GM23338 (cell line): ENCODE measurements at regions not wholly inside any gene's neighbourhood (a gene's known extent, or its start where the extent isn't known, plus 50 kb on each side); places are given as distances from the start of the nearest gene placed in this dataset.

Experiments used
- ATAC-seq: fragments of 200-7000 bp; cut with Tn5 transposase; 3 replicates; pipeline ENCODE4 v1.9.1; 2020
- DNase-seq: peaks from one replicate; pipeline ENCODE4 v3.0.0-alpha.2; 2015; ENCODE audit warnings: low spot score
- H2AFZ ChIP-seq: fragments of 200-600 bp; sonication (generic); 2 replicates; pipeline ENCODE4 v1.8.0; 2016; ENCODE audit warnings: antibody characterized with exemption, mild to moderate bottlenecking, moderate library complexity
- H3F3A ChIP-seq: fragments of 200-600 bp; sonication (generic); replicated peaks from 2 replicates; pipeline ENCODE4 v1.8.0; 2017; ENCODE audit warnings: antibody characterized with exemption, mixed run types, low read depth
- H3K27ac ChIP-seq: fragments of 200-600 bp; sonication (generic); 2 replicates; pipeline ENCODE4 v1.6.1; 2016; ENCODE audit warnings: low read depth
- H3K27me3 ChIP-seq: fragments of 200-600 bp; sonication (generic); 2 replicates; pipeline ENCODE4 v1.8.0; 2016; ENCODE audit warnings: mild to moderate bottlenecking, mixed run types, moderate library complexity; ENCODE audit not compliant: insufficient read depth
- H3K36me3 ChIP-seq: fragments of 200-600 bp; sonication (generic); 2 replicates; pipeline ENCODE4 v1.8.0; 2016; ENCODE audit warnings: mild to moderate bottlenecking; ENCODE audit not compliant: insufficient read depth
- H3K4me1 ChIP-seq: fragments of 200-600 bp; sonication (generic); 2 replicates; pipeline ENCODE4 v1.8.0; 2016; ENCODE audit warnings: mild to moderate bottlenecking, moderate library complexity; ENCODE audit not compliant: insufficient read depth
- H3K4me2 ChIP-seq: fragments of 200-600 bp; sonication (generic); 2 replicates; pipeline ENCODE4 v1.7.1; 2017; ENCODE audit warnings: mixed run types
- H3K4me3 ChIP-seq: fragments of 200-600 bp; sonication (generic); 2 replicates; pipeline ENCODE4 v1.6.1; 2016; ENCODE audit warnings: mixed run types
- H3K79me2 ChIP-seq: fragments of 200-600 bp; sonication (generic); replicated peaks from 2 replicates; pipeline ENCODE4 v1.8.0; 2017; ENCODE audit warnings: mild to moderate bottlenecking; ENCODE audit not compliant: insufficient read depth
- H3K9me2 ChIP-seq: fragments of 200-600 bp; sonication (generic); 2 replicates; pipeline ENCODE4 v1.8.0; 2017; ENCODE audit not compliant: insufficient read depth
- H4K20me1 ChIP-seq: fragments of 200-600 bp; sonication (generic); replicated peaks from 2 replicates; pipeline ENCODE4 v1.8.0; 2017; ENCODE audit warnings: mild to moderate bottlenecking; ENCODE audit not compliant: insufficient read depth
- H3K27ac Mint-ChIP-seq: 2 replicates; pipeline ENCODE4 v1.8.0; 2020; ENCODE audit warnings: inconsistent platforms, mild to moderate bottlenecking, moderate library complexity, mixed read lengths
- H3K27me3 Mint-ChIP-seq: 3 replicates; pipeline ENCODE4 v1.8.0; 2022; ENCODE audit warnings: low read depth, mild to moderate bottlenecking, moderate library complexity, mixed read lengths, inconsistent platforms; ENCODE audit not compliant: insufficient read depth, poor library complexity
- H3K36me3 Mint-ChIP-seq: 3 replicates; pipeline ENCODE4 v1.8.0; 2021; ENCODE audit warnings: low read depth, mild to moderate bottlenecking, inconsistent platforms, moderate library complexity, mixed read lengths
- H3K4me1 Mint-ChIP-seq: 3 replicates; pipeline ENCODE4 v1.8.0; 2020; ENCODE audit warnings: mild to moderate bottlenecking, inconsistent platforms, mixed read lengths
- H3K4me3 Mint-ChIP-seq: 3 replicates; pipeline ENCODE4 v1.8.0; 2021; ENCODE audit warnings: moderate library complexity, mild to moderate bottlenecking, inconsistent platforms, mixed read lengths
- H3K9me3 Mint-ChIP-seq: 3 replicates; pipeline ENCODE4 v1.8.0; 2020; ENCODE audit warnings: moderate library complexity, mild to moderate bottlenecking, inconsistent platforms, mixed read lengths
- ETS1 ChIP-seq: IDR thresholded peaks from 2 replicates; pipeline ENCODE4 v1.6.1; 2016; ENCODE audit warnings: antibody characterized with exemption
- EZH2 ChIP-seq: fragments of 200-600 bp; sonication (generic); IDR thresholded peaks from one replicate; pipeline ENCODE4 v1.8.0; 2017; ENCODE audit warnings: antibody characterized with exemption, mild to moderate bottlenecking, low read depth; ENCODE audit not compliant: unreplicated experiment
- NANOG ChIP-seq: IDR thresholded peaks from 2 replicates; pipeline ENCODE4 v1.6.1; 2016; ENCODE audit warnings: antibody characterized with exemption, borderline replicate concordance
- REST ChIP-seq: IDR thresholded peaks from one replicate; pipeline ENCODE4 v1.6.1; 2018; ENCODE audit warnings: antibody characterized with exemption; ENCODE audit not compliant: unreplicated experiment
- STAT1 ChIP-seq: IDR thresholded peaks from one replicate; pipeline ENCODE4 v1.6.1; 2016; ENCODE audit warnings: antibody characterized with exemption; ENCODE audit not compliant: unreplicated experiment
- ZNF114 ChIP-seq: fragments of 250-450 bp; sonication (Bioruptor Pico); IDR thresholded peaks from 2 replicates; pipeline ENCODE4 v1.5.0; 2020; ENCODE audit warnings: mild to moderate bottlenecking, moderate library complexity
- ZNF331 ChIP-seq: fragments of 250-450 bp; sonication (Bioruptor Pico); IDR thresholded peaks from 2 replicates; pipeline ENCODE4 v1.5.0; 2020; ENCODE audit warnings: low read depth, mild to moderate bottlenecking, moderate library complexity
- ZNF462 ChIP-seq: fragments of 250-450 bp; sonication (Bioruptor Pico); IDR thresholded peaks from 2 replicates; pipeline ENCODE4 v1.5.0; 2020; ENCODE audit warnings: mild to moderate bottlenecking, moderate library complexity
- TF ChIP-seq, protein P1 (sequence below), 2 experiments: fragments of 200-600 bp in 1 of 2; sonication (generic) in 1 of 2; conservative IDR thresholded peaks; 2 replicates each; pipeline versions ENCODE4 v1.5.1 to v1.6.1; 2016 to 2017; ENCODE audit warnings: antibody characterized with exemption in 2 of 2, low read depth in 2 of 2, mild to moderate bottlenecking in 2 of 2, moderate library complexity in 1 of 2

GRCh38 chr5:106523852-106524251 is 1146.9 kb downstream of the EFNA5 start (continued):
- no peak for TF ChIP-seq ZNF114 (CRISPR knock-in tag)
- TF ChIP-seq, protein P1, sequence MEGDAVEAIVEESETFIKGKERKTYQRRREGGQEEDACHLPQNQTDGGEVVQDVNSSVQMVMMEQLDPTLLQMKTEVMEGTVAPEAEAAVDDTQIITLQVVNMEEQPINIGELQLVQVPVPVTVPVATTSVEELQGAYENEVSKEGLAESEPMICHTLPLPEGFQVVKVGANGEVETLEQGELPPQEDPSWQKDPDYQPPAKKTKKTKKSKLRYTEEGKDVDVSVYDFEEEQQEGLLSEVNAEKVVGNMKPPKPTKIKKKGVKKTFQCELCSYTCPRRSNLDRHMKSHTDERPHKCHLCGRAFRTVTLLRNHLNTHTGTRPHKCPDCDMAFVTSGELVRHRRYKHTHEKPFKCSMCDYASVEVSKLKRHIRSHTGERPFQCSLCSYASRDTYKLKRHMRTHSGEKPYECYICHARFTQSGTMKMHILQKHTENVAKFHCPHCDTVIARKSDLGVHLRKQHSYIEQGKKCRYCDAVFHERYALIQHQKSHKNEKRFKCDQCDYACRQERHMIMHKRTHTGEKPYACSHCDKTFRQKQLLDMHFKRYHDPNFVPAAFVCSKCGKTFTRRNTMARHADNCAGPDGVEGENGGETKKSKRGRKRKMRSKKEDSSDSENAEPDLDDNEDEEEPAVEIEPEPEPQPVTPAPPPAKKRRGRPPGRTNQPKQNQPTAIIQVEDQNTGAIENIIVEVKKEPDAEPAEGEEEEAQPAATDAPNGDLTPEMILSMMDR (conservative IDR thresholded peaks at IDR 0.05; ENCODE audit: low read depth in 2 of 2) = no peak
- no peak for TF ChIP-seq ZNF331
- no peak for TF ChIP-seq NANOG

DNA sequence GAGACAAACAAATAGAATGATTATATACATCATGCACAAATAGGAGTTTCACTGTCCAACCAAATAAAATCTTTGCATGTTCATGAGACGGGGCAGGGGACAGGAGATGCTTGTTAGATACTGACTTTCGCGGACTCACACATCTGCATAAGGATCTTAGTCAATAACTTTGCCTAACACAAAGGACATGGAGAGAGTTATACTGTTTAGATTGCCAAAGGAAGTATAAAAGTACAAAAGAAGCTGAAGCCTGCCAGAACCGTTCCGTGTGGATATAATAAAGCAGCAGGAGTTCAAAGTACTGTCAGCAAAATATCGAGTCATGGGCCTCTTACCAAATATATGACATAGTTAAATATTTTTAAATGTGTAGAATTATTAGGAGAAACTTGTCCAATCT is 1148.4 kb downstream of the EFNA5 start:
- no peak for DNase-seq
- H3K36me3 Mint-ChIP-seq = no peaks in the 10 kb centered on the region
- no peak overlapping the region for H3K27ac Mint-ChIP-seq
- Histone ChIP-seq H3K4me1 (peaks cover 6% of the 10 kb centered on the region; the same call in 1 of the 2 replicates), H3K4me3 (no peak overlapping the region), H4K20me1 (no peaks in the 10 kb centered on the region), H3K4me2 (no peak overlapping the region), H3K27ac (no peak overlapping the region), H2AFZ (no peak overlapping the region), H3K9me2 (no peaks in the 10 kb centered on the region), H3F3A (no peaks in the 10 kb centered on the region), H3K36me3 (no peaks in the 10 kb centered on the region), H3K79me2 (no peaks in the 10 kb centered on the region), H3K27me3 (no peaks in the 10 kb centered on the region)
- no peaks in the 10 kb centered on the region for H3K9me3 Mint-ChIP-seq
- no peak for TF ChIP-seq ZNF462
- no peak for TF ChIP-seq ETS1
- no peak for TF ChIP-seq ZNF114 (CRISPR knock-in tag)
- TF ChIP-seq STAT1 = no peak
- no peak for TF ChIP-seq EZH2
- no peak for TF ChIP-seq NANOG
- no peak for TF ChIP-seq REST
- TF ChIP-seq, protein P1 (conservative IDR thresholded peaks at IDR 0.05; ENCODE audit: low read depth in 2 of 2) = no peak
- no peaks in the 10 kb centered on the region for H3K27me3 Mint-ChIP-seq
- no peak overlapping the region for H3K4me3 Mint-ChIP-seq
- ATAC-seq = no peak
- peaks cover 4% of the 10 kb centered on the region; the same call in 2 of the 3 replicates for H3K4me1 Mint-ChIP-seq
